GM12892 (cell line): ENCODE measurements at regions not wholly inside any gene's neighbourhood (a gene's known extent, or its start where the extent isn't known, plus 50 kb on each side); places are given as distances from the start of the nearest gene placed in this dataset.

ENCODE experiments used
- DNase-seq: peaks from one replicate; pipeline ENCODE4 v3.0.0; 2011; ENCODE audit not compliant: insufficient read length
- FAIRE-seq: peaks from 2 replicates; lab custom pipeline; 2011; peaks lifted over from hg19 to GRCh38; lab: Jason Lieb, UNC
- POLR2A ChIP-seq: IDR thresholded peaks from 2 replicates; pipeline ENCODE4 v1.6.1; 2011; ENCODE audit warnings: low read depth, low read length, control low read depth
- POLR2AphosphoS5 ChIP-seq: IDR thresholded peaks from 2 replicates; pipeline ENCODE4 v1.6.1; 2011; ENCODE audit warnings: low read depth, low read length, control low read depth
- TAF1 ChIP-seq: IDR thresholded peaks from 2 replicates; pipeline ENCODE4 v1.6.1; 2011; ENCODE audit warnings: low read depth, mild to moderate bottlenecking, control low read depth, low read length, borderline replicate concordance

DNA sequence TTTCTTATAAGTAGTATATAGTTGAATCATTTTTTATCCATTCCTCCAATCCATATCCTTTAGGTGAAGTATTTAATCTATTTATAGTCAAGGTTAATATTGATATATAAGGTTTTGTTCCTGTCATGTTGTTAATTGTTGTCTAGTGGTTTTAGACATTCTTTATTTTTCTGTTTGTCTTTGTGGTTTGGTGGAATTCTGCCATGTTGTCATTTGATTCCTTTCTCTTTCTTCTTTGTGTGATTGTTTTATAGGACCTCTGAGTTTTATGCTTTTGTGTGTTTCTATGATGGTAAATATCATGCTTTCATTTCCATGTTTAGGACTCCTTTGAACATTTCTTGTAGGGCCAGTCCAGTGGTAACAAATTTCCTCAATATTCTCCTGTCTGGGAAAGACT lies 450.3 kb upstream of the BTBD3 start:
- TF ChIP-seq POLR2A: no peak
- no peak for TF ChIP-seq TAF1
- TF ChIP-seq POLR2AphosphoS5: no peak
- DNase-seq (no peak), FAIRE-seq (no peak)

DNA sequence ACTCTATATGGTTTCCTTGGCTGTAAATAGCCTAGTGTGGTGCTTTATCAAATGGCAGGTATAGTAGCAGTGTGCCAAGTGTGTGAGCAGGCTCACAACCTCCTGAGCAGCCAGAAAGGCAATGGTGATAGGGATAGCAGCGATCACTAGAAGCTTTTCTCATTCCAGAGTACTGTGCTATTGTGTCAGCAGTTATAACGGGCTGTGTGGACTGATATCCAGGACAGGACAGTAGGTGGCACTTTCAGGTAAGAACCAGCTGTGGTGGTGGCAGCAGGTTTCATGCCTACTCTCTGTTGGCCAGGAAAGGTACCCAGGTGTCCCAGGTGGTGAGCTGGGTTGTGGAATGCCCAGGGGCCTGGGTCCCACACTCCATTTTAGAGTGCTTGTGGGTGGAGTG lies 448.8 kb upstream of the BTBD3 start:
- FAIRE-seq (no peak), DNase-seq (no peak)
- TF ChIP-seq POLR2AphosphoS5 (no peak), TAF1 (no peak), POLR2A (no peak)

DNA sequence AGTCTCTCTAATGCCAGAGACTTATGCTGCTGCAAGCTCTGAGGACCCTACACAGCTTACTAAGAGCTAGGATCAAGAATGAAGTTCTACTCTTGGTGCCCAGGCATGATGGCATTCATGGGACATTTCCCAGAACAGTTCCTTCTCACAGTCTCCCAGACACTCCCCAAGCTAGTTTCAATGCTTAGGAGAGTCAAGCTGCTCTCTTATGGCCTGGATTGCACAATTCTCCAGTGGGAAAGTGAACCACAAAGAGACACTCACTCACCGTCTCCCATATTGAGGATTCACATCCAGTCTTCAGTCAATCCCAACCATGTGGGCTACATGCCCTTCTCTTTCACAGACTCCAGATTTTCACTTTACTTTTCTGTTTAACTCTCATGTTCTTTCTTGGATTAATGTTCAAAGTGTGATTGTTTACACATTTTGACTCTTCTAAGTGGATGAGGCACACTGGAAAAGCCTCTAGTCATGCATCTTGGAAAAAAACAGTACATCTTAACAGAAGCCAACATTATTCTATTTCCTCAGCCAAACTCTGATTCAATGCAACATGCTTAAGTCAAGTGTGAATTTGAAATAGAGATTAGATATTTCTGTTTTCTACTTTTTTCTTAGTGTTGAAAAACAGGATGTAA lies 447.8 kb upstream of the BTBD3 start:
- FAIRE-seq: no peak
- no peak for TF ChIP-seq POLR2A
- TF ChIP-seq POLR2AphosphoS5: no peak
- TF ChIP-seq TAF1: no peak

DNA sequence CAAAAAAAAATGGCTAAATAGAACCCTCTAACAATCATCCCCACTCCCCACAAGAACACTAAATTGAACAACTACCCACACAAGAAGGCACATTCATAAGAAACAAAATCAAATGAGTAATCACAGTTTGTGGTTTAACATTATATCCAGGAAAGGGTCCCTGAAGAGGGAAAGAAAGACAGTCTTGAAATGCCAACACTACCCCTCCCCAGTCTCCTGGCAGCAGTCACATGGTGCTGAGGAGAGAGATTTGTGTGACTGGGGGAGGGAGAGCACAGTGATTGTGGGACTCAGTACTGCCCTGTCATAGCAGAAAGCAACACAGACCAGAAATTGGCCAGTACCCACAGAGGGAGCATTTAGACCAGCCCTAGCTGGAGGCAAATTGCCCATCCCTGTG lies 443.7 kb upstream of the BTBD3 start:
- TF ChIP-seq POLR2A (no peak), TAF1 (no peak), POLR2AphosphoS5 (no peak)
- DNase-seq (no peak), FAIRE-seq (no peak)

More for the DNA sequence above, 447.8 kb upstream of the BTBD3 start:
- DNase-seq: no peak

DNA sequence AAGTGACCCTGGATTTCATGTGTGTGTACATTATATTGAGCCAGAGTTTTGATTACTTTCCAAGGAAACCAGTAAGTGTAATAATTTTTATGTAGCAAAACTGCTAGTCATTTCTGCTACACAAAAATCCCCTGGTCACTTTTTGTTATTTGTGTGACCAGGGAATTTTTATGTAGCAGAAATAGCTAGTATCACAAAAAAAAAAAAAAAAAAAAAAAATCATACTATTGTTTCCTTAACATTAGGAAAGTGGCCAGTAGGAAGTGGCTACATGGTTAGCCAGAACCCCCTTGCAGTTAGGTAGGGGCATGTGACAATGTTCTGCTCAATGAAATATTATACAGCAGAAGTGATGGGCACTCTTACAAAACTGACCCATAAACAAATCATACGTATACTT lies 434.0 kb upstream of the BTBD3 start:
- TF ChIP-seq POLR2AphosphoS5: no peak
- no peak for TF ChIP-seq POLR2A
- TF ChIP-seq TAF1: no peak
- DNase-seq: no peak
- no peak for FAIRE-seq

DNA sequence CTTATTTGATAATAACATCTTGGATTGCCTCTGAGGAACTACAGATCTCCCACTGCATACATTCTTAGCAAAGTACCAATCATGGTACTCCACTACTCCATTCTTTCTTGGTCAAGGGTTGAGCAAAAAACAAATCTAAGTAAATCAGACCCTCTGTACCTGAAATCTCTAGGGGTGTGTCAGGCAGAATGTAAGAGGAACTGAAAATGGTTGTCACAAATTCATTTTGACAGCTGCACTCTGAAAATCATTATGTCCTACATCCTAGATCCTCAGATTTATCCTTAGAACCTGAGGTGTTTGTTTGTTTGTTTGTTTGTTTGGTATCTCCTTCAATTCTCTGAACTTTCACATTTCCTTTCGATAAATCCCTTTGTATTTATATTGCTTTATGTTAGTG lies 433.2 kb upstream of the BTBD3 start:
- FAIRE-seq (no peak), DNase-seq (no peak)
- TF ChIP-seq TAF1 (no peak), POLR2A (no peak), POLR2AphosphoS5 (no peak)

DNA sequence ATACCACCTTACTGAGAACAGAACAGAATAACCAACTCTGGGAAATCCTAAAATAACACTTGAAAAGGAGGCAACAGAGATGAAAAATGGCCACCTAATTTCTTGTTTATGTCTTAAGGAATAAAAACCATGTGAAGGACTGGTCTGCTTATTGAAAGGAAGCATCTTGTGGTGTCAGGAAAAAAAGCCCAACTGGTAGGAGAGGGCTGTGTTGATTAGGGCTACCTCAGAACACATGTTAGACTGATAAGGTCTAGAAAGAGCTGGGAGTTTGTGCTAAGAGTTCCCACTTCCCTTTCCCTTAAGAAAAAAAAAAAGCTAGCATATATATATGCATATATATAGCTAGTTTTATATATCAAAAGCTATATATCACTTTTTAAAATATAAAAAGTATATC lies 425.3 kb upstream of the BTBD3 start:
- FAIRE-seq: no peak
- TF ChIP-seq TAF1 (no peak), POLR2A (no peak), POLR2AphosphoS5 (no peak)
- no peak for DNase-seq

DNA sequence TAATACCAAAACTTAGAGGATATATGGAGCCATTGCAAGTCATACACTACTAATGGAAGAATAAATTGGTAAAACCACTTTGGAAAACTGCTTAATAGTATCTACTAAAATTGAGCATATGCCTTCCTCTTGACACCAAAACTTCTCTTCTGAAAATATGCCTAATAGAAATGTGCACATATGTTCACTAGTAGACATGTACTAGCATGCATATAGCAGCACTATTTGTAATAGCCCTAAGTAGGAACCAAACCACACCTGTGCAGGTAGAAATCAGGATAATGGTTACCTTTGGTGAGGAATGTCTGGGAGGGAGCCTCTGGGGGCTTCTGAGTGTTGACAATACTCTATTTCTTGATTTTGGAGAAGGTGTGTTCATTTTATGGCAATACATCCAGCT lies 424.8 kb upstream of the BTBD3 start:
- no peak for TF ChIP-seq TAF1
- no peak for TF ChIP-seq POLR2AphosphoS5
- no peak for TF ChIP-seq POLR2A
- FAIRE-seq: no peak

DNA sequence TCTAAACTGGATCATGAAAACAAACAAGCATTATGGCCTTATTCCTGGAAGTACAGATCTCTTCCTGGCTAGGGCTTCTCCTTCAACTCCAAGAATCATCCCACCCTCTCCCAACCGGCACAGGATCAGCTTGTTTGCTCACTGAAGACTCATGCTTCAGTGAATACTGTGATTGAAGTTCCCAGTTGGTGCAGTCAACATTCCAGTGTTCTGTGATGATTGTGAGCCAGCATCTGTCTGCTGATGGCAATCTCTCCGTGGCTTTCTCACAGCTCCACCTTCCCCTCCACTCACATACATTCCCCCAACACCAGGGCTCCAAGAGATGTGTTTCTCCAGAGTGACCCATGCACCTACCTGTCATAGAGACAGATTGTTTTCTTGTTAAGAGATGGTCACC lies 421.3 kb upstream of the BTBD3 start:
- FAIRE-seq: no peak
- TF ChIP-seq POLR2AphosphoS5: no peak
- TF ChIP-seq TAF1: no peak
- TF ChIP-seq POLR2A: no peak
- DNase-seq: no peak

More for the DNA sequence above, 424.8 kb upstream of the BTBD3 start:
- DNase-seq: no peak

DNA sequence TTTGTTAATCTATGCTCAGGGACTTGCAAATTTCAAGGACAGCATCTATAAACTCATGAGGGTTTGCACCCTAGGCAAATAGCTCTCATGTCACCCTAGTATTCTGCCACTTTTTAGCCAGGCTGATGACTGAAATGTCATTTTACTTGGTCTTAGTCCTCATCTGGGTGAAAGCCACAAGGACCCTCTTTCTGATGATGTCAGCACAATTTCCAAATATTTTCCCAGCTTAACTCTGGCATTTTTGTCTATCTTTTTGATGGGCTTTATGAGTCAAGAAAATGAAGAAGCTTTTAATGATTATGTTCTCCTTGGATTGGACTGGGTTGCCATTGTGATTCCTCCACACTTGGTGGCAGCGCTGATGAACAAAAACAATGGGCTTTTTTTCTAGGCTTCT lies 420.1 kb upstream of the BTBD3 start:
- DNase-seq (no peak), FAIRE-seq (no peak)
- TF ChIP-seq POLR2AphosphoS5 (no peak), POLR2A (no peak), TAF1 (no peak)

DNA sequence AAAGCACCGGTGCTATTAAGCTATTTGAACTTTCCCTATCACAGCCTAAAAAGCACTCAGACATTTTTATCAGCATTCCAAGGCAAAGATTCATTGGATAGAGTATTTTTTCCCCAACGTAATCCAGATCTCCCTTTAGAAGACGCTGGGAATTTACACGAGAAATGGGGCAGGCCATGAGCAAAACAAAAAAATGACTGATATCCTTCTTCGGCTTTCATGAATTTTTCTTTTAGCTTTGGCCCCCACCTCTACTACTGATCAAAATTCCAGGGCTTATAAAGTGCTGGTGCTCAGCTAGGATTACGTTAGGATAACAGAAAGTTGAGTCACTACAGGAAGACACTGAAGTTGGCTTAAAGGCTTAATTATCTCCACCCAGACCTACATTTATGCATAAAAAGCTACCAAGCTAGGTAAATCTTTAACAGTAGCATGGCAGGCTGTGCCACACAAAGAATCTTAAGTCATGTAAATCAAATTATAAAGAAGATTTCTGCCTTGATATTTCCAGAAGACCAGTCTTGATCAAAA lies 418.5 kb upstream of the BTBD3 start:
- TF ChIP-seq POLR2AphosphoS5 (no peak), TAF1 (no peak), POLR2A (no peak)
- FAIRE-seq: no peak
- no peak for DNase-seq

DNA sequence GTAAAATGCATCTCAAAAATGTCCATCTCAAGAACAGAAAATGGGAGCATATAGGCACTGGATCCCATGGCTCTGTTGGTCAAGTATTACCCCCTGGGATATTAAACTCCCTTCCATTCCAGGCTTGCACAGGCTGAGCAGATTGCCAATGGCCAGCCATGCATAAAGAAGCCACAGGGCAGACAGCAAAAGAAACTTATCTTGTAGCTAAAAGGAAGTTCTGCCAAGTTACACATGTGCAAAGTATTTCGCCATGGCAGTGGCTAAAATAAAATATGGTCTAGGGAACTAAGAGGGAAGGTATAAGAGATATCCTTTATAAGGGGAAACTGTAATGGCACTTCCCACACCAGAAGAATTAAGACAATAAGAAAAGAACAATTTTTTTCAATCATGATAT lies 415.6 kb upstream of the BTBD3 start:
- TF ChIP-seq TAF1 (no peak), POLR2AphosphoS5 (no peak), POLR2A (no peak)
- DNase-seq (no peak), FAIRE-seq (no peak)

DNA sequence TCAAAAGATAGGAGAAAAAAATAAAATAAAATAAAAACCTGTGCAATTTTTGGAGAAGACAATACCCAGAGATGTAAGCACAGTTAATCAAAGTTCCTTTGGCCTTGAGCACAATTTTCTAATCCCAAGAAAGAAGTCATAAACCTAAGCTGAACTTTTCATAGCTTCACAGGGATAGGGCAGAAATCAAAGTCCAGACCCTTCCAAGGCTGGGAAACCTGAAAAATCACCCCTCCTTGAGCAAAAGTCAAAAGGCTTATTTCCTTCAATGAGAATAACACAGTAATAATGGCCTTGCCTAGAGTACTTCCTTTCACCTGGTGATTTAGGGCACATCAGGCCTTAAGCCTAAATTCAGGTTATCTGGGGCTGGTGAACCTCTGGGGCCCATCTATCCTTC lies 415.0 kb upstream of the BTBD3 start:
- FAIRE-seq (no peak), DNase-seq (no peak)
- no peak for TF ChIP-seq POLR2A
- TF ChIP-seq TAF1: no peak
- no peak for TF ChIP-seq POLR2AphosphoS5
